Renal cortical epithelial cell (primary cell): ENCODE measurements at regions not wholly inside any gene's neighbourhood (a gene's known extent, or its start where the extent isn't known, plus 50 kb on each side); places are given as distances from the start of the nearest gene placed in this dataset.
"Not testable (repeated sequence)": the region's sequence is repeated elsewhere in the genome, so short reads cannot be mapped to it uniquely, and the experiment has no call there.

Source experiments
- DNase-seq: peaks from one replicate; pipeline ENCODE4 v3.0.0-alpha.2; 2011; ENCODE audit warnings: low read depth

GRCh38 chr10:81576336-81576735 lies 298.7 kb upstream of the NRG3 start:
- peak; percentile 66 for DNase-seq

- DNase-seq, result no peak
Measured at GRCh38 chr10:81594991-81595390, 280.0 kb upstream of the NRG3 start.

GRCh38 chr10:81600185-81600584 lies 274.8 kb upstream of the NRG3 start:
- DNase-seq, result peak; percentile 83

GRCh38 chr10:81603106-81603620 lies 271.8 kb upstream of the NRG3 start:
- DNase-seq, result peak; percentile 55

- not testable (repeated sequence) for DNase-seq
Measured at GRCh38 chr10:81644485-81644884, 230.5 kb upstream of the NRG3 start.

- DNase-seq, result no peak
Measured at GRCh38 chr10:81655986-81656385, 219.0 kb upstream of the NRG3 start.

GRCh38 chr10:81662837-81663236 lies 212.2 kb upstream of the NRG3 start:
- DNase-seq, result no peak

GRCh38 chr10:81664800-81665199 lies 210.2 kb upstream of the NRG3 start:
- not testable (repeated sequence) for DNase-seq

GRCh38 chr10:81674941-81675340 lies 200.1 kb upstream of the NRG3 start:
- no peak for DNase-seq

GRCh38 chr10:81679291-81679690 lies 195.7 kb upstream of the NRG3 start:
- DNase-seq, result no peak

- DNase-seq, result no peak
Measured at GRCh38 chr10:81680359-81680758, 194.6 kb upstream of the NRG3 start.

- DNase-seq, result no peak
Measured at GRCh38 chr10:81688459-81688858, 186.5 kb upstream of the NRG3 start.

GRCh38 chr10:81696609-81697388 lies 178.2 kb upstream of the NRG3 start:
- peak; percentile 46 for DNase-seq

GRCh38 chr10:81704596-81704995 lies 170.4 kb upstream of the NRG3 start:
- DNase-seq, result no peak

- no peak for DNase-seq
Measured at GRCh38 chr10:81708416-81708815, 166.6 kb upstream of the NRG3 start.

GRCh38 chr10:81708929-81709328 lies 166.1 kb upstream of the NRG3 start:
- DNase-seq, result no peak

GRCh38 chr10:81722399-81722798 lies 152.6 kb upstream of the NRG3 start:
- no peak for DNase-seq

- no peak for DNase-seq
Measured at GRCh38 chr10:81724431-81724830, 150.6 kb upstream of the NRG3 start.

GRCh38 chr10:81725851-81726250 lies 149.1 kb upstream of the NRG3 start:
- peak; percentile 25 for DNase-seq

- no peak for DNase-seq
Measured at GRCh38 chr10:81728692-81729091, 146.3 kb upstream of the NRG3 start.

- DNase-seq, result peak; percentile 87
Measured at GRCh38 chr10:81730891-81731290, 144.1 kb upstream of the NRG3 start.

GRCh38 chr10:81733542-81733941 lies 141.5 kb upstream of the NRG3 start:
- DNase-seq, result peak; percentile 79

GRCh38 chr10:81735167-81735566 lies 139.8 kb upstream of the NRG3 start:
- not testable (repeated sequence) for DNase-seq

- no peak for DNase-seq
Measured at GRCh38 chr10:81759111-81759510, 115.9 kb upstream of the NRG3 start.
